ENCODE measurements at regions not wholly inside any gene's neighbourhood (a gene's known extent, or its start where the extent isn't known, plus 50 kb on each side); places are given as distances from the start of the nearest gene placed in this dataset.

DNA sequence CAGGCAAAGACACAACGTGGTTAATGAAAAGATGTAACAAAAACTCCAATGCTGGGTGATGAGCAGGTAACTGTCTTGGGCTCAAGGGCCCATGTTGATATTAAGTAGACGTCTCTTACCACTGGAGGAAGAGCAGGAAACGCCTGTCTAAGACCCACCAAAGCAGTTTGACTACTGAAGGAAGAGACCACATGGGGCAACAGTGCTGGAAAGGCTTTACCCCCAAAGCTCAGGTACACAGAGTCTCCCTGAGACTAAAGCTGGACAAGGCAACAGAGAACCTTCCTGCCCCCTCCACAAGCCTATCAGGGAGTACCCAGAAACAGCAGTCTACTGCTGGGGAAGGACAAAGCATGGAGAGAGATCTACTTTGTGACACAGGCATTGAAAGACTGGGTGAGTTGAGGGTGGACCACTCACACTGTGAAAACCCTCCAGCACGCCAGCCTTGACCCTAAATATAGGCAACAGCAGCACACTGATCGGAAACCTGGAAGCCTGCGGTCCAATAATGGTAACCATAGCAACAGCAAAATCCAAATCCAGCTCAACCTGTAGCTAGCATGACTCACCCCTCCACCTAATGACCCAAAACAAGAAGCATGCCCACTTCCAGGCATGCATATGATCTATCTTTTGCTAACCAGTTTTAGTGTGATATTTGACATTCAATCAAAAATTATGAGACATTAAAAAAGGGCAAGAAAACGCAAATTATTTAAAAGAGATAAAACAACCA, 270.5 kb upstream of the SDK2 start:
- TF ChIP-seq, protein P1, sequence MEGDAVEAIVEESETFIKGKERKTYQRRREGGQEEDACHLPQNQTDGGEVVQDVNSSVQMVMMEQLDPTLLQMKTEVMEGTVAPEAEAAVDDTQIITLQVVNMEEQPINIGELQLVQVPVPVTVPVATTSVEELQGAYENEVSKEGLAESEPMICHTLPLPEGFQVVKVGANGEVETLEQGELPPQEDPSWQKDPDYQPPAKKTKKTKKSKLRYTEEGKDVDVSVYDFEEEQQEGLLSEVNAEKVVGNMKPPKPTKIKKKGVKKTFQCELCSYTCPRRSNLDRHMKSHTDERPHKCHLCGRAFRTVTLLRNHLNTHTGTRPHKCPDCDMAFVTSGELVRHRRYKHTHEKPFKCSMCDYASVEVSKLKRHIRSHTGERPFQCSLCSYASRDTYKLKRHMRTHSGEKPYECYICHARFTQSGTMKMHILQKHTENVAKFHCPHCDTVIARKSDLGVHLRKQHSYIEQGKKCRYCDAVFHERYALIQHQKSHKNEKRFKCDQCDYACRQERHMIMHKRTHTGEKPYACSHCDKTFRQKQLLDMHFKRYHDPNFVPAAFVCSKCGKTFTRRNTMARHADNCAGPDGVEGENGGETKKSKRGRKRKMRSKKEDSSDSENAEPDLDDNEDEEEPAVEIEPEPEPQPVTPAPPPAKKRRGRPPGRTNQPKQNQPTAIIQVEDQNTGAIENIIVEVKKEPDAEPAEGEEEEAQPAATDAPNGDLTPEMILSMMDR (IDR thresholded peaks at IDR 0.05; ENCODE audit: low read depth, low read length), result no peak
- TF ChIP-seq EZH2phosphoT487 (IDR thresholded peaks at IDR 0.05; ENCODE audit: low read depth), result no peak

All from OCI-LY3 (cell line).